H1 (cell line): ENCODE measurements at regions not wholly inside any gene's neighbourhood (a gene's known extent, or its start where the extent isn't known, plus 50 kb on each side); places are given as distances from the start of the nearest gene placed in this dataset.
A peak's percentile ranks its signal among the peaks of the same experiment; 100 is the strongest.

ENCODE experiments used
- BRCA1 ChIP-seq: IDR thresholded peaks from 2 replicates; pipeline ENCODE4 v1.6.1; 2012; ENCODE audit warnings: low read depth, low read length, improper control_type of control experiment
- CBX8 ChIP-seq: fragments of 300-800, 300-1000 bp; sonication (generic); IDR thresholded peaks from 2 replicates; pipeline ENCODE4 v1.7.1; 2016; ENCODE audit warnings: low read depth, low read length, borderline replicate concordance
- CEBPB ChIP-seq: IDR thresholded peaks from 2 replicates; pipeline ENCODE4 v1.6.1; 2012; ENCODE audit warnings: low read depth, low read length
- CTBP2 ChIP-seq: IDR thresholded peaks from 2 replicates; pipeline ENCODE4 v1.7.0; 2011; ENCODE audit warnings: borderline replicate concordance, mild to moderate bottlenecking, moderate library complexity, mixed read lengths, low read length; ENCODE audit not compliant: insufficient read depth, insufficient read length
- EGR1 ChIP-seq: IDR thresholded peaks from 2 replicates; pipeline ENCODE4 v1.6.1; 2011; ENCODE audit warnings: low read depth, low read length, borderline replicate concordance
- EP300 ChIP-seq, 2 experiments: IDR thresholded peaks; 1 replicate in 1 of 2; 2 replicates in 1 of 2; pipeline ENCODE4 v1.6.1; 2011 to 2012; ENCODE audit warnings: low read depth in 2 of 2, low read length in 2 of 2, mild to moderate bottlenecking in 2 of 2, borderline replicate concordance in 1 of 2, inconsistent platforms in 1 of 2, moderate library complexity in 1 of 2
- EZH2 ChIP-seq: fragments of 200-600 bp; sonication (generic); IDR thresholded peaks from 2 replicates; pipeline ENCODE4 v1.7.1; 2012; ENCODE audit warnings: low read depth, mild to moderate bottlenecking, moderate library complexity, low read length, inconsistent platforms; ENCODE audit not compliant: severe bottlenecking
- GTF2F1 ChIP-seq: IDR thresholded peaks from 2 replicates; pipeline ENCODE4 v1.6.1; 2012; ENCODE audit warnings: low read depth, low read length, improper control_type of control experiment, borderline replicate concordance
- HDAC2 ChIP-seq, 2 experiments: fragments of 300-600 bp in 1 of 2; sonication (generic) in 1 of 2; IDR thresholded peaks; 2 replicates each; pipeline ENCODE4 v1.6.1; 2011 to 2012; ENCODE audit warnings: low read depth in 2 of 2, low read length in 2 of 2, mild to moderate bottlenecking in 2 of 2, moderate library complexity in 2 of 2, borderline replicate concordance in 1 of 2, inconsistent platforms in 1 of 2
- SUZ12 ChIP-seq: fragments of 200-600 bp; sonication (generic); IDR thresholded peaks from 2 replicates; pipeline ENCODE4 v1.6.1; 2012; ENCODE audit warnings: mild to moderate bottlenecking, inconsistent platforms, low read length, moderate library complexity, mixed read lengths
- TCF12 ChIP-seq: IDR thresholded peaks from 2 replicates; pipeline ENCODE4 v1.6.1; 2011; ENCODE audit warnings: low read depth, mild to moderate bottlenecking, low read length
- TEAD4 ChIP-seq: IDR thresholded peaks from 2 replicates; pipeline ENCODE4 v1.6.1; 2012; ENCODE audit warnings: low read depth, low read length, inconsistent platforms, mixed read lengths

GRCh38 chr12:54127538-54128259, 61.1 kb downstream of the SMUG1 start (continued):
- TF ChIP-seq EGR1, result no peak
- TF ChIP-seq TEAD4, result no peak
- peak; percentile 78 for TF ChIP-seq EZH2
- peak; percentile 45; the same call in 1 of the 2 replicates for TF ChIP-seq CBX8
- TF ChIP-seq CEBPB, result no peak
- no peak for TF ChIP-seq CTBP2
- no peak for TF ChIP-seq EP300 (IDR thresholded peaks at IDR 0.05; ENCODE audit: borderline replicate concordance in 1 of 2, low read depth in 2 of 2, low read length in 2 of 2)
- no peak for TF ChIP-seq TCF12
- no peak for TF ChIP-seq GTF2F1
- no peak for TF ChIP-seq HDAC2 (IDR thresholded peaks at IDR 0.05; ENCODE audit: borderline replicate concordance in 1 of 2, low read depth in 2 of 2, low read length in 2 of 2)
- no peak for TF ChIP-seq BRCA1
- peak; percentile 11; the same call in 1 of the 2 replicates for TF ChIP-seq SUZ12
